WTC11 (cell line): ENCODE measurements at regions not wholly inside any gene's neighbourhood (a gene's known extent, or its start where the extent isn't known, plus 50 kb on each side); places are given as distances from the start of the nearest gene placed in this dataset.

Experiments used
- ATAC-seq: fragments of 200-7000 bp; cut with Tn5 transposase; 2 replicates; pipeline ENCODE4 v1.10.0; 2021; ENCODE audit warnings: mild to moderate bottlenecking, moderate library complexity
- CTCF ChIA-PET: fragments of 300-600 bp; sonication (Branson Sonifier 250); formaldehyde crosslinking; loops from one replicate; lab custom pipeline; 2021; ENCODE audit warnings: antibody characterized with exemption; lab: Charles Lee
- POLR2A ChIA-PET: fragments of 350-600 bp; sonication (Branson Sonifier 250); formaldehyde crosslinking; loops from one replicate; lab custom pipeline; 2021; ENCODE audit warnings: antibody characterized with exemption; lab: Charles Lee
- DNase-seq: peaks from one replicate; pipeline ENCODE4 v3.0.0; 2021; ENCODE audit warnings: low spot score
- H3K27ac Mint-ChIP-seq: 2 replicates; pipeline ENCODE4 v1.8.0; 2021; ENCODE audit warnings: mixed read lengths
- H3K27me3 Mint-ChIP-seq: 2 replicates; pipeline ENCODE4 v1.8.0; 2021; ENCODE audit warnings: low read depth, mild to moderate bottlenecking, moderate library complexity, mixed read lengths
- H3K36me3 Mint-ChIP-seq: 2 replicates; pipeline ENCODE4 v1.8.0; 2021; ENCODE audit warnings: mixed read lengths
- H3K4me1 Mint-ChIP-seq: 2 replicates; pipeline ENCODE4 v1.8.0; 2022; ENCODE audit warnings: mixed read lengths
- H3K4me3 Mint-ChIP-seq: 2 replicates; pipeline ENCODE4 v1.8.0; 2021; ENCODE audit warnings: mild to moderate bottlenecking, moderate library complexity, mixed read lengths
- H3K9me3 Mint-ChIP-seq: 2 replicates; pipeline ENCODE4 v1.8.0; 2021; ENCODE audit warnings: mixed read lengths
- CREM ChIP-seq: sonication (generic); formaldehyde crosslinking; IDR thresholded peaks from 2 replicates; pipeline ENCODE4 v1.8.1; 2022; ENCODE audit warnings: mild to moderate bottlenecking, missing genetic modification reagents, moderate library complexity
- ELF4 ChIP-seq: sonication (generic); formaldehyde crosslinking; IDR thresholded peaks from 2 replicates; pipeline ENCODE4 v1.8.1; 2022; ENCODE audit warnings: low read depth, mild to moderate bottlenecking, moderate library complexity, missing genetic modification reagents
- ESRRA ChIP-seq: sonication (generic); formaldehyde crosslinking; IDR thresholded peaks from 2 replicates; pipeline ENCODE4 v1.8.1; 2022; ENCODE audit warnings: mild to moderate bottlenecking, missing genetic modification reagents, borderline replicate concordance
- ETV6 ChIP-seq: sonication (generic); formaldehyde crosslinking; IDR thresholded peaks from 2 replicates; pipeline ENCODE4 v1.8.1; 2022; ENCODE audit warnings: mild to moderate bottlenecking, missing genetic modification reagents
- FOXP1 ChIP-seq: sonication (generic); formaldehyde crosslinking; IDR thresholded peaks from 2 replicates; pipeline ENCODE4 v1.8.0; 2022; ENCODE audit warnings: missing genetic modification reagents, mild to moderate bottlenecking, moderate library complexity, borderline replicate concordance
- JUN ChIP-seq: sonication (generic); formaldehyde crosslinking; IDR thresholded peaks from 2 replicates; pipeline ENCODE4 v1.8.0; 2023; ENCODE audit warnings: mild to moderate bottlenecking, missing genetic modification reagents
- MYBL2 ChIP-seq: sonication (generic); formaldehyde crosslinking; IDR thresholded peaks from 2 replicates; pipeline ENCODE4 v1.8.1; 2023; ENCODE audit warnings: mild to moderate bottlenecking, moderate library complexity, missing genetic modification reagents
- NFATC4 ChIP-seq: fragments of 250-450 bp; sonication (Bioruptor Pico); IDR thresholded peaks from 2 replicates; pipeline ENCODE4 v1.9.0; 2021; ENCODE audit warnings: mild to moderate bottlenecking
- NFYB ChIP-seq: sonication (generic); formaldehyde crosslinking; conservative IDR thresholded peaks from 2 replicates; pipeline ENCODE4 v1.8.0; 2022; ENCODE audit warnings: low read depth, missing genetic modification reagents
- SMAD3 ChIP-seq: sonication (generic); formaldehyde crosslinking; IDR thresholded peaks from 2 replicates; pipeline ENCODE4 v1.8.0; 2022; ENCODE audit warnings: missing genetic modification reagents, mild to moderate bottlenecking, borderline replicate concordance
- SMAD4 ChIP-seq: sonication (generic); formaldehyde crosslinking; IDR thresholded peaks from 2 replicates; pipeline ENCODE4 v1.8.0; 2022; ENCODE audit warnings: mild to moderate bottlenecking, missing genetic modification reagents
- TCF7 ChIP-seq: sonication (generic); formaldehyde crosslinking; IDR thresholded peaks from 2 replicates; pipeline ENCODE4 v1.8.0; 2022; ENCODE audit warnings: mild to moderate bottlenecking, low read depth, missing genetic modification reagents, moderate library complexity
- TEAD1 ChIP-seq: sonication (generic); formaldehyde crosslinking; IDR thresholded peaks from 2 replicates; pipeline ENCODE4 v1.8.0; 2022; ENCODE audit warnings: mild to moderate bottlenecking, missing genetic modification reagents
- ZNF219 ChIP-seq: sonication (generic); formaldehyde crosslinking; IDR thresholded peaks from 2 replicates; pipeline ENCODE4 v1.8.0; 2023; ENCODE audit warnings: missing genetic modification reagents, mild to moderate bottlenecking, borderline replicate concordance
- ZNF232 ChIP-seq: sonication (generic); formaldehyde crosslinking; IDR thresholded peaks from 2 replicates; pipeline ENCODE4 v1.8.0; 2022; ENCODE audit warnings: mild to moderate bottlenecking, missing genetic modification reagents
- ZNF416 ChIP-seq: fragments of 250-450 bp; sonication (Bioruptor Pico); IDR thresholded peaks from 2 replicates; pipeline ENCODE4 v1.9.0; 2021; ENCODE audit warnings: mild to moderate bottlenecking, inconsistent platforms
- TF ChIP-seq, protein P1 (sequence below): sonication (generic); formaldehyde crosslinking; IDR thresholded peaks from 2 replicates; pipeline ENCODE4 v1.8.1; 2023; ENCODE audit warnings: mild to moderate bottlenecking, missing genetic modification reagents, moderate library complexity
- TF ChIP-seq, protein P2 (sequence below): fragments of 200-600 bp; IDR thresholded peaks from 2 replicates; pipeline ENCODE4 v1.8.0; 2022; ENCODE audit warnings: antibody characterized with exemption
- TF ChIP-seq, protein P3 (sequence below): sonication (generic); formaldehyde crosslinking; conservative IDR thresholded peaks from 2 replicates; pipeline ENCODE4 v1.8.1; 2022; ENCODE audit warnings: mild to moderate bottlenecking, missing genetic modification reagents
- TF ChIP-seq, protein P4 (sequence below): sonication (generic); formaldehyde crosslinking; IDR thresholded peaks from 2 replicates; pipeline ENCODE4 v1.8.1; 2022; ENCODE audit warnings: missing genetic modification reagents, borderline replicate concordance
- TF ChIP-seq, protein P5 (sequence below): fragments of 250-450 bp; sonication (Bioruptor Pico); IDR thresholded peaks from 2 replicates; pipeline ENCODE4 v2.1.2; 2022; ENCODE audit warnings: mild to moderate bottlenecking, moderate library complexity

DNA sequence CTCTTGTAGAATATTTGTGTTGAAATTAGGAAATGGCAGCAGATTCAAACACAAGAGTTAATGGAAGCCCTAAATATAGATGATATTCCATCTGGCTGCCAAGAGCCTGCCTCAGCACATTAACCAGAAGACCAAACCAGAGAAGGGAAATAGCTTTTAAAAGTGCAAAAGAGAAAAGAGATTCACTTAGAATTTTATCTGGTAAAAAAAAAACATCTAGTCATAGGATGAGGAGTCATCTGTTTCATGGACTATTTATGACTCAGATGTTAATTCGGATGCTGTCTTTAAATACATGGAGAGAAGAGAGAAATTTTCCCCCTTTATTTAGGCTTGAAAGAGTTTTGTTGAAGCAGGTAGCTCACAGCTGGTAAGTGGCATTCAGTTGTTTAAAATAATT lies 201.6 kb upstream of the NUDT4 start:
- Mint-ChIP-seq H3K36me3 (peaks cover 19% of the 10 kb centered on the region), H3K27me3 (peaks cover 4% of the 10 kb centered on the region; the same call in 1 of the 2 replicates), H3K9me3 (peaks cover 25% of the 10 kb centered on the region), H3K4me3 (no peak overlapping the region), H3K27ac (no peak overlapping the region), H3K4me1 (no peaks in the 10 kb centered on the region)
- CTCF ChIA-PET: no interaction called here
- ATAC-seq: no peak
- POLR2A ChIA-PET: no interaction called here
- TF ChIP-seq, protein P1, sequence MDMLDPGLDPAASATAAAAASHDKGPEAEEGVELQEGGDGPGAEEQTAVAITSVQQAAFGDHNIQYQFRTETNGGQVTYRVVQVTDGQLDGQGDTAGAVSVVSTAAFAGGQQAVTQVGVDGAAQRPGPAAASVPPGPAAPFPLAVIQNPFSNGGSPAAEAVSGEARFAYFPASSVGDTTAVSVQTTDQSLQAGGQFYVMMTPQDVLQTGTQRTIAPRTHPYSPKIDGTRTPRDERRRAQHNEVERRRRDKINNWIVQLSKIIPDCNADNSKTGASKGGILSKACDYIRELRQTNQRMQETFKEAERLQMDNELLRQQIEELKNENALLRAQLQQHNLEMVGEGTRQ: no peak
- TF ChIP-seq, protein P2, sequence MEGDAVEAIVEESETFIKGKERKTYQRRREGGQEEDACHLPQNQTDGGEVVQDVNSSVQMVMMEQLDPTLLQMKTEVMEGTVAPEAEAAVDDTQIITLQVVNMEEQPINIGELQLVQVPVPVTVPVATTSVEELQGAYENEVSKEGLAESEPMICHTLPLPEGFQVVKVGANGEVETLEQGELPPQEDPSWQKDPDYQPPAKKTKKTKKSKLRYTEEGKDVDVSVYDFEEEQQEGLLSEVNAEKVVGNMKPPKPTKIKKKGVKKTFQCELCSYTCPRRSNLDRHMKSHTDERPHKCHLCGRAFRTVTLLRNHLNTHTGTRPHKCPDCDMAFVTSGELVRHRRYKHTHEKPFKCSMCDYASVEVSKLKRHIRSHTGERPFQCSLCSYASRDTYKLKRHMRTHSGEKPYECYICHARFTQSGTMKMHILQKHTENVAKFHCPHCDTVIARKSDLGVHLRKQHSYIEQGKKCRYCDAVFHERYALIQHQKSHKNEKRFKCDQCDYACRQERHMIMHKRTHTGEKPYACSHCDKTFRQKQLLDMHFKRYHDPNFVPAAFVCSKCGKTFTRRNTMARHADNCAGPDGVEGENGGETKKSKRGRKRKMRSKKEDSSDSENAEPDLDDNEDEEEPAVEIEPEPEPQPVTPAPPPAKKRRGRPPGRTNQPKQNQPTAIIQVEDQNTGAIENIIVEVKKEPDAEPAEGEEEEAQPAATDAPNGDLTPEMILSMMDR: no peak
- no peak for TF ChIP-seq MYBL2
- no peak for TF ChIP-seq ELF4 (CRISPR knock-in tag)
- no peak for TF ChIP-seq JUN (CRISPR knock-in tag)
- TF ChIP-seq FOXP1: no peak
- TF ChIP-seq SMAD3 (CRISPR knock-in tag): no peak
- no peak for DNase-seq

DNA sequence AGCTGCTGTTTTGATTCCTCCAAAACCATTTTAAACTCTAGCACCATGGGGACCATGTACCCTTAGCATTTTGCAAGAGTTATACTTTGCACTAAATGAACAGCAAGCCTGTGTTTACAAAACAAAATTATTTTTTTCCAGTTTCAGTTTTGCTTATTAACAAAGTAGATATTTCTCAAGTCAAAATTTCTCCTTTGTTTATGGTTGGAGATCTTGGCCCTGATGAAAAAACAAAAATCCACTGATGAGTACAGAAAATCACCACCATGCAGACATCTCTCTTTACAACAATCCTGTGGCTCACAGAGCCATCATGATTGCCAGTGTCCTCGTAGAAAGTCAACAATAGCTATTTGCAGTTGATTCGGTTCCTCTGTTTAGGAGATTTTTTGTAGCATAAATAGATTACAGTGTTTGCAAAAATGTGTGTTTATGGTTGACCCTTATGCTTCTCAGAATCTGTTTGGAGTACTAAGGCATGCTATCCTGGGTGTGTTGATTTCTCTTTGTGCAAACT lies 201.1 kb upstream of the NUDT4 start:
- peaks cover 28% of the 10 kb centered on the region for H3K9me3 Mint-ChIP-seq
- ATAC-seq: no peak
- no peak for TF ChIP-seq TCF7 (CRISPR knock-in tag)
- no peak for TF ChIP-seq NFATC4 (CRISPR knock-in tag)
- TF ChIP-seq, protein P3, sequence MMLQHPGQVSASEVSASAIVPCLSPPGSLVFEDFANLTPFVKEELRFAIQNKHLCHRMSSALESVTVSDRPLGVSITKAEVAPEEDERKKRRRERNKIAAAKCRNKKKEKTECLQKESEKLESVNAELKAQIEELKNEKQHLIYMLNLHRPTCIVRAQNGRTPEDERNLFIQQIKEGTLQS: no peak
- no peak for TF ChIP-seq ZNF416
- no peak for TF ChIP-seq ZNF232 (CRISPR knock-in tag)
- TF ChIP-seq SMAD4 (CRISPR knock-in tag): no peak
- no peak for TF ChIP-seq ZNF219 (CRISPR knock-in tag)
- no peak for TF ChIP-seq NFYB
- no peak for TF ChIP-seq CREM
- TF ChIP-seq ESRRA (CRISPR knock-in tag): no peak
- TF ChIP-seq, protein P4, sequence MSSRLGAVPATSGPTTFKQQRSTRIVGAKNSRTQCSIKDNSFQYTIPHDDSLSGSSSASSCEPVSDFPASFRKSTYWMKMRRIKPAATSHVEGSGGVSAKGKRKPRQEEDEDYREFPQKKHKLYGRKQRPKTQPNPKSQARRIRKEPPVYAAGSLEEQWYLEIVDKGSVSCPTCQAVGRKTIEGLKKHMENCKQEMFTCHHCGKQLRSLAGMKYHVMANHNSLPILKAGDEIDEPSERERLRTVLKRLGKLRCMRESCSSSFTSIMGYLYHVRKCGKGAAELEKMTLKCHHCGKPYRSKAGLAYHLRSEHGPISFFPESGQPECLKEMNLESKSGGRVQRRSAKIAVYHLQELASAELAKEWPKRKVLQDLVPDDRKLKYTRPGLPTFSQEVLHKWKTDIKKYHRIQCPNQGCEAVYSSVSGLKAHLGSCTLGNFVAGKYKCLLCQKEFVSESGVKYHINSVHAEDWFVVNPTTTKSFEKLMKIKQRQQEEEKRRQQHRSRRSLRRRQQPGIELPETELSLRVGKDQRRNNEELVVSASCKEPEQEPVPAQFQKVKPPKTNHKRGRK (CRISPR knock-in tag): no peak
- ChIA-PET POLR2A (no interaction called here), CTCF (no interaction called here)
- no peaks in the 10 kb centered on the region for H3K4me1 Mint-ChIP-seq
- no peaks in the 10 kb centered on the region for H3K27me3 Mint-ChIP-seq
- H3K27ac Mint-ChIP-seq: no peak overlapping the region
- no peak for DNase-seq
- H3K4me3 Mint-ChIP-seq: no peak overlapping the region
- peaks cover 19% of the 10 kb centered on the region for H3K36me3 Mint-ChIP-seq

DNA sequence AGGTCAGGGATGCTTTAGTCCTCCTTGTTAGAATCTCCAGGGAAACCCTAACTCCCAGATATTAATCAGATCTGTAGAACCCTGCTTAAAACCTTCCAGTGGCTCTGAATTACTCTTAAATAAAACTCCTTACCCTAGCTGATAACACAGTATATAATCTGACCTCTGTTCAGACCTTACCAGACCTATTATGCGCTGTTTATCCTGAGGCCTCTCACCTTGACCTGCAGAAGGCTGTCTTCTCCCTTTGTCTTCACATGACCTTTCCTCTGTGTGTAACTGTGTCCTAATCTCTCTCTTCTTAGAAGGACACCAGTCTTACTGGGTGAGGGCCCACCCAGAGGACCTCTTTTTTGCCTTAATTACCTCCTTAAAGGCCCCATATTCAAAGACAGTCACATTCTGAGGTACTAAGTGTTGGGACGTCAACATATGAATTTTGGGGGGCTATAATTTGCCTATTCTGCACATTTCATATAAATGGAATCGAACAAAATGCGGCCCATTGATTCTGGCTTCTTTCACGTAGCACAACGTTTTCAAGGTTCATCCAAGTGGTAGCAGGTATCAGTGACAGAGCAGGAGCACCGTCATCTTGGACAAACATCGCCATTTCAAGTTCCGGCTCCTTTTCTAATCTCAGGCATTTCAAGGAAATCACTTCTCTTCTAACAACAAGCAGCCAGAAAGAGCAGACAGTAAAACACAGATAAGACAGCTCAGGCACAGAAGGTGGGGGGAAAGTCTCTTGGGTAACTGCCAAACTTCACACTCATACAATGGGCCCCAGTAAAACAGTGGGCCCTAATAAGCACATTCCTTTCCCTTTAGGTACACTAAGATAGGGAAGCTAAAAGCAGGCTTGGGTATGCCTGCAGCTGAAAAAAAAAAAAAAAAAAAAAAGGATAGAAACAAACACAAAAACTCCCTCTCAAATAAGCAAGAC lies 200.2 kb upstream of the NUDT4 start:
- Mint-ChIP-seq H3K4me3 (no peak overlapping the region), H3K27me3 (no peaks in the 10 kb centered on the region)
- TF ChIP-seq SMAD4 (CRISPR knock-in tag) (no peak), ETV6 (CRISPR knock-in tag) (no peak), TEAD1 (CRISPR knock-in tag) (no peak)
- TF ChIP-seq, protein P5, sequence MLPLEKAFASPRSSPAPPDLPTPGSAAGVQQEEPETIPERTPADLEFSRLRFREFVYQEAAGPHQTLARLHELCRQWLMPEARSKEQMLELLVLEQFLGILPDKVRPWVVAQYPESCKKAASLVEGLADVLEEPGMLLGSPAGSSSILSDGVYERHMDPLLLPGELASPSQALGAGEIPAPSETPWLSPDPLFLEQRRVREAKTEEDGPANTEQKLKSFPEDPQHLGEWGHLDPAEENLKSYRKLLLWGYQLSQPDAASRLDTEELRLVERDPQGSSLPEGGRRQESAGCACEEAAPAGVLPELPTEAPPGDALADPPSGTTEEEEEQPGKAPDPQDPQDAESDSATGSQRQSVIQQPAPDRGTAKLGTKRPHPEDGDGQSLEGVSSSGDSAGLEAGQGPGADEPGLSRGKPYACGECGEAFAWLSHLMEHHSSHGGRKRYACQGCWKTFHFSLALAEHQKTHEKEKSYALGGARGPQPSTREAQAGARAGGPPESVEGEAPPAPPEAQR (CRISPR knock-in tag): no peak
- TF ChIP-seq, all 79 proteins: peak for 0
- no peak for ATAC-seq
- ChIA-PET CTCF (no interaction called here), POLR2A (interaction anchor here (0.7 kb wide), 1 partner anchor 1544 kb away, joined by 3 read pairs; no protein-coding TSS in a partner anchor)
- Mint-ChIP-seq H3K27ac (no peak overlapping the region), H3K4me1 (no peaks in the 10 kb centered on the region), H3K36me3 (peaks cover 19% of the 10 kb centered on the region), H3K9me3 (peaks cover 34% of the 10 kb centered on the region)
- no peak for DNase-seq
